ENCODE measurements at regions not wholly inside any gene's neighbourhood (a gene's known extent, or its start where the extent isn't known, plus 50 kb on each side); places are given as distances from the start of the nearest gene placed in this dataset.

- CTCF ChIA-PET, result no interaction called here
- TF ChIP-seq HDGF (IDR thresholded peaks at IDR 0.05; ENCODE audit: borderline replicate concordance) (no peak), ARNT (IDR thresholded peaks at IDR 0.05) (no peak), LEF1 (IDR thresholded peaks at IDR 0.05; ENCODE audit: borderline replicate concordance) (no peak), FOXK2 (IDR thresholded peaks at IDR 0.05) (no peak), NFRKB (IDR thresholded peaks at IDR 0.05) (no peak), ZNF384 (IDR thresholded peaks at IDR 0.05) (no peak), ELF4 (IDR thresholded peaks at IDR 0.05) (no peak), BHLHE40 (IDR thresholded peaks at IDR 0.05; ENCODE audit: borderline replicate concordance) (no peak)
- POLR2A ChIA-PET, result no interaction called here
- no peak for DNase-seq (ENCODE audit: extremely low spot score)
Observed at GRCh38 chr10:90984898-90985297, 64.0 kb upstream of the ANKRD1 start.

- POLR2A ChIA-PET, result no interaction called here
Observed at GRCh38 chr10:90985321-90985933, 64.5 kb upstream of the ANKRD1 start.

GRCh38 chr10:90986136-90986760, 65.4 kb upstream of the ANKRD1 start:
- CTCF ChIA-PET, result no interaction called here
- no peak for DNase-seq (ENCODE audit: extremely low spot score)
- TF ChIP-seq ELF4 (IDR thresholded peaks at IDR 0.05), result no peak
- TF ChIP-seq NFRKB (IDR thresholded peaks at IDR 0.05), result no peak
- TF ChIP-seq FOXK2 (IDR thresholded peaks at IDR 0.05), result no peak
- no peak for TF ChIP-seq ARNT (IDR thresholded peaks at IDR 0.05)
- TF ChIP-seq FOXA1 (IDR thresholded peaks at IDR 0.05), result no peak
- no peak for TF ChIP-seq PKNOX1 (IDR thresholded peaks at IDR 0.05)
- no peak for TF ChIP-seq BHLHE40 (IDR thresholded peaks at IDR 0.05; ENCODE audit: borderline replicate concordance)
- no peak for TF ChIP-seq SUZ12 (IDR thresholded peaks at IDR 0.05)
- TF ChIP-seq LEF1 (IDR thresholded peaks at IDR 0.05; ENCODE audit: borderline replicate concordance), result no peak
- TF ChIP-seq SP1 (IDR thresholded peaks at IDR 0.05), result no peak
- TF ChIP-seq HDGF (IDR thresholded peaks at IDR 0.05; ENCODE audit: borderline replicate concordance), result no peak
- POLR2A ChIA-PET, result no interaction called here

More at GRCh38 chr10:90985321-90985933, 64.5 kb upstream of the ANKRD1 start:
- DNase-seq (ENCODE audit: extremely low spot score), result no peak
- CTCF ChIA-PET, result no interaction called here
- TF ChIP-seq ZNF384 (IDR thresholded peaks at IDR 0.05) (no peak), LEF1 (IDR thresholded peaks at IDR 0.05; ENCODE audit: borderline replicate concordance) (no peak), FOXM1 (IDR thresholded peaks at IDR 0.05; ENCODE audit: borderline replicate concordance) (no peak), FOXA1 (IDR thresholded peaks at IDR 0.05) (no peak), ELF4 (IDR thresholded peaks at IDR 0.05) (no peak), SP1 (IDR thresholded peaks at IDR 0.05) (no peak), L3MBTL2 (conservative IDR thresholded peaks at IDR 0.05) (no peak), PKNOX1 (IDR thresholded peaks at IDR 0.05) (no peak), NFRKB (IDR thresholded peaks at IDR 0.05) (no peak), CTBP1 (IDR thresholded peaks at IDR 0.05; ENCODE audit: borderline replicate concordance) (no peak)

GRCh38 chr10:90986870-90987269, 66.0 kb upstream of the ANKRD1 start:
- TF ChIP-seq BHLHE40 (IDR thresholded peaks at IDR 0.05; ENCODE audit: borderline replicate concordance) (no peak), HDGF (IDR thresholded peaks at IDR 0.05; ENCODE audit: borderline replicate concordance) (no peak), TARDBP (IDR thresholded peaks at IDR 0.05) (no peak), SUZ12 (IDR thresholded peaks at IDR 0.05) (no peak)
- DNase-seq (ENCODE audit: extremely low spot score), result no peak
- CTCF ChIA-PET, result no interaction called here
- POLR2A ChIA-PET, result no interaction called here

GRCh38 chr10:90987383-90987782, 66.5 kb upstream of the ANKRD1 start:
- no peak for DNase-seq (ENCODE audit: extremely low spot score)
- no peak for TF ChIP-seq SUZ12 (IDR thresholded peaks at IDR 0.05)
- no peak for TF ChIP-seq TARDBP (IDR thresholded peaks at IDR 0.05)
- no peak for TF ChIP-seq LEF1 (IDR thresholded peaks at IDR 0.05; ENCODE audit: borderline replicate concordance)
- TF ChIP-seq PKNOX1 (IDR thresholded peaks at IDR 0.05), result no peak
- TF ChIP-seq SP1 (IDR thresholded peaks at IDR 0.05), result no peak
- TF ChIP-seq ARNT (IDR thresholded peaks at IDR 0.05), result no peak
- no peak for TF ChIP-seq ZNF384 (IDR thresholded peaks at IDR 0.05)
- no peak for TF ChIP-seq NFRKB (IDR thresholded peaks at IDR 0.05)
- TF ChIP-seq CTBP1 (IDR thresholded peaks at IDR 0.05; ENCODE audit: borderline replicate concordance), result no peak
- no peak for TF ChIP-seq FOXK2 (IDR thresholded peaks at IDR 0.05)
- TF ChIP-seq BHLHE40 (IDR thresholded peaks at IDR 0.05; ENCODE audit: borderline replicate concordance), result no peak
- TF ChIP-seq FOXA1 (IDR thresholded peaks at IDR 0.05), result no peak
- TF ChIP-seq ELF4 (IDR thresholded peaks at IDR 0.05), result no peak
- no peak for TF ChIP-seq FOXM1 (IDR thresholded peaks at IDR 0.05; ENCODE audit: borderline replicate concordance)
- TF ChIP-seq L3MBTL2 (conservative IDR thresholded peaks at IDR 0.05), result no peak
- no peak for TF ChIP-seq HDGF (IDR thresholded peaks at IDR 0.05; ENCODE audit: borderline replicate concordance)
- ChIA-PET POLR2A (no interaction called here), CTCF (no interaction called here)

- no peak for DNase-seq (ENCODE audit: extremely low spot score)
- TF ChIP-seq FOXK2 (IDR thresholded peaks at IDR 0.05) (no peak), CTBP1 (IDR thresholded peaks at IDR 0.05; ENCODE audit: borderline replicate concordance) (no peak), ELF4 (IDR thresholded peaks at IDR 0.05) (no peak), SUZ12 (IDR thresholded peaks at IDR 0.05) (no peak), FOXM1 (IDR thresholded peaks at IDR 0.05; ENCODE audit: borderline replicate concordance) (no peak), NFRKB (IDR thresholded peaks at IDR 0.05) (no peak), BHLHE40 (IDR thresholded peaks at IDR 0.05; ENCODE audit: borderline replicate concordance) (no peak), FOXA1 (IDR thresholded peaks at IDR 0.05) (no peak), LEF1 (IDR thresholded peaks at IDR 0.05; ENCODE audit: borderline replicate concordance) (no peak), ARNT (IDR thresholded peaks at IDR 0.05) (no peak), SP1 (IDR thresholded peaks at IDR 0.05) (no peak), HDGF (IDR thresholded peaks at IDR 0.05; ENCODE audit: borderline replicate concordance) (no peak), ZNF384 (IDR thresholded peaks at IDR 0.05) (no peak), TARDBP (IDR thresholded peaks at IDR 0.05) (no peak), L3MBTL2 (conservative IDR thresholded peaks at IDR 0.05) (no peak), PKNOX1 (IDR thresholded peaks at IDR 0.05) (no peak)
- ChIA-PET POLR2A (no interaction called here), CTCF (no interaction called here)
Observed at GRCh38 chr10:90988024-90988423, 67.1 kb upstream of the ANKRD1 start.
